ENCODE measurements at regions not wholly inside any gene's neighbourhood (a gene's known extent, or its start where the extent isn't known, plus 50 kb on each side); places are given as distances from the start of the nearest gene placed in this dataset.

GRCh38 chr2:13089971-13090370 lies 373.2 kb downstream of the TRIB2 start:
- ChIA-PET CTCF (no interaction called here), POLR2A (no interaction called here)
- no peak for DNase-seq (ENCODE audit: extremely low spot score)
- TF ChIP-seq TARDBP (IDR thresholded peaks at IDR 0.05) (no peak), FOXM1 (IDR thresholded peaks at IDR 0.05; ENCODE audit: borderline replicate concordance) (no peak), NFRKB (IDR thresholded peaks at IDR 0.05) (no peak), SUZ12 (IDR thresholded peaks at IDR 0.05) (no peak), SP1 (IDR thresholded peaks at IDR 0.05) (no peak)
- TF ChIP-seq, protein P1, sequence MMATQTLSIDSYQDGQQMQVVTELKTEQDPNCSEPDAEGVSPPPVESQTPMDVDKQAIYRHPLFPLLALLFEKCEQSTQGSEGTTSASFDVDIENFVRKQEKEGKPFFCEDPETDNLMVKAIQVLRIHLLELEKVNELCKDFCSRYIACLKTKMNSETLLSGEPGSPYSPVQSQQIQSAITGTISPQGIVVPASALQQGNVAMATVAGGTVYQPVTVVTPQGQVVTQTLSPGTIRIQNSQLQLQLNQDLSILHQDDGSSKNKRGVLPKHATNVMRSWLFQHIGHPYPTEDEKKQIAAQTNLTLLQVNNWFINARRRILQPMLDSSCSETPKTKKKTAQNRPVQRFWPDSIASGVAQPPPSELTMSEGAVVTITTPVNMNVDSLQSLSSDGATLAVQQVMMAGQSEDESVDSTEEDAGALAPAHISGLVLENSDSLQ (IDR thresholded peaks at IDR 0.05) = no peak

- TF ChIP-seq CTBP1 (IDR thresholded peaks at IDR 0.05; ENCODE audit: borderline replicate concordance) (no peak), L3MBTL2 (conservative IDR thresholded peaks at IDR 0.05) (no peak), TARDBP (IDR thresholded peaks at IDR 0.05) (no peak), SP1 (IDR thresholded peaks at IDR 0.05) (no peak), FOXK2 (IDR thresholded peaks at IDR 0.05) (no peak), ARNT (IDR thresholded peaks at IDR 0.05) (no peak), SUZ12 (IDR thresholded peaks at IDR 0.05) (no peak), ZNF384 (IDR thresholded peaks at IDR 0.05) (no peak), LEF1 (IDR thresholded peaks at IDR 0.05; ENCODE audit: borderline replicate concordance) (no peak), NFRKB (IDR thresholded peaks at IDR 0.05) (no peak), FOXM1 (IDR thresholded peaks at IDR 0.05; ENCODE audit: borderline replicate concordance) (no peak), FOXA1 (IDR thresholded peaks at IDR 0.05) (no peak), ELF4 (IDR thresholded peaks at IDR 0.05) (no peak), HDGF (IDR thresholded peaks at IDR 0.05; ENCODE audit: borderline replicate concordance) (no peak)
- TF ChIP-seq, protein P1 (IDR thresholded peaks at IDR 0.05) = no peak
- DNase-seq (ENCODE audit: extremely low spot score) = no peak
- CTCF ChIA-PET = no interaction called here
- POLR2A ChIA-PET = no interaction called here
These were observed 374.7 kb downstream of the TRIB2 start for GRCh38 chr2:13091455-13091854.

DNA sequence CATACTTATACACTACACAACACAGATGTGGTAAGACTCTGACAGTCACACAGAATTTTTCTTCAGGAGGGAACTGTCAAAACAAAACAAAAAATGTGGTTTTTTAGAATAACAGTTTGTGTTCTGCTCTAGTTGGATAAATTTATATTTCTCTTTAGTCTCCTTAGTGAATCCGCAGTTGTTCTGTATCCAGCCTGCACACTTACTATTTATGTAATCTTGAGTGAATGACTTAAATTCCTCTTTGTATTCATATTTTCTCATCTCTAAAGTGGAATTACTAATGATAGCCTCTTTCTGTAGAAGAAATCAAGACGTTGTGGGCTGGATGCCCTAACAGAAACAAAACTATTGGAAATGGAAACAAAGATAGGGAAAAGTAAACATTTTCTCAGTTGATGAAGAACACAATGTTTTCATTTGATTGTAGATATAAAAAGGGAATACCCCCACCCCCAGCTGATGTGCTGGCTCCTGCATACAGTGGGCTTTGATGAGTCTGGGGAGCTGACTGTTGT lies 375.2 kb downstream of the TRIB2 start:
- ChIA-PET CTCF (no interaction called here), POLR2A (no interaction called here)
- TF ChIP-seq BHLHE40 (IDR thresholded peaks at IDR 0.05; ENCODE audit: borderline replicate concordance) (no peak), FOXM1 (IDR thresholded peaks at IDR 0.05; ENCODE audit: borderline replicate concordance) (no peak), ZNF384 (IDR thresholded peaks at IDR 0.05) (no peak), NFRKB (IDR thresholded peaks at IDR 0.05) (no peak), FOXA1 (IDR thresholded peaks at IDR 0.05) (no peak), FOXK2 (IDR thresholded peaks at IDR 0.05) (no peak), TARDBP (IDR thresholded peaks at IDR 0.05) (no peak), CTBP1 (IDR thresholded peaks at IDR 0.05; ENCODE audit: borderline replicate concordance) (no peak), ARNT (IDR thresholded peaks at IDR 0.05) (no peak), HDGF (IDR thresholded peaks at IDR 0.05; ENCODE audit: borderline replicate concordance) (no peak), ELF4 (IDR thresholded peaks at IDR 0.05) (no peak), SUZ12 (IDR thresholded peaks at IDR 0.05) (no peak), SP1 (IDR thresholded peaks at IDR 0.05) (no peak), L3MBTL2 (conservative IDR thresholded peaks at IDR 0.05) (no peak)
- TF ChIP-seq, protein P1 (IDR thresholded peaks at IDR 0.05) = no peak
- DNase-seq (ENCODE audit: extremely low spot score) = no peak

DNA sequence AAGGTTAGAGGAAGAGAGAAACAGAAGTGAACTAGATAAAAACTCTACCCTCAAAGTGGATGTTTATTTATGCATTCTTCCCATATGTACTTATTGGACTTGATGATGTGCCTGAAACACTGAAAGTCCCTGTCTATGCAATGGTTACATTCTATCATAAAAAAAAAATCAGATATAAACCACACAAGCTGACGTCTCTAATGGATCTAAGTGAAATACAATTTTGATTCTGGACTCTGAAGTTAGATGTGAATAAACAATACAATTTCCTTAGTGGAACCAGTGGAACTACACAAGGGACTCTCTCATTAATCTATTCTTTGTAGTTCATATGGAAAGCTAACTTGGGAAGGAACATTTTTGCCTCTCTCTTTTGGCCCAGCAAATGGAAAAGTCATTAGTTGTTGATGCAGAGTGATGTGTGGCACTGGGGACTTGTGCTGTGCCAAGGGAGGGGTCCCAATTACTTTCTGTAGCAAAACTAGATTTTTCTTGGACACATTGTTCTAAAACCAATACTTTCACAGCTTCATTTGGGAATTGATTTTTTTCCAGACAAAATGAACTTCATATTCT lies 376.8 kb downstream of the TRIB2 start:
- POLR2A ChIA-PET = no interaction called here
- TF ChIP-seq, protein P1 (IDR thresholded peaks at IDR 0.05) = no peak
- no peak for TF ChIP-seq TARDBP (IDR thresholded peaks at IDR 0.05)
- no peak for TF ChIP-seq ZNF384 (IDR thresholded peaks at IDR 0.05)
- TF ChIP-seq L3MBTL2 (conservative IDR thresholded peaks at IDR 0.05) = no peak
- TF ChIP-seq NFRKB (IDR thresholded peaks at IDR 0.05) = no peak
- no peak for TF ChIP-seq SUZ12 (IDR thresholded peaks at IDR 0.05)
- TF ChIP-seq CTBP1 (IDR thresholded peaks at IDR 0.05; ENCODE audit: borderline replicate concordance) = no peak
- TF ChIP-seq LEF1 (IDR thresholded peaks at IDR 0.05; ENCODE audit: borderline replicate concordance) = no peak
- no peak for TF ChIP-seq ELF4 (IDR thresholded peaks at IDR 0.05)
- no peak for TF ChIP-seq SP1 (IDR thresholded peaks at IDR 0.05)
- no peak for TF ChIP-seq HDGF (IDR thresholded peaks at IDR 0.05; ENCODE audit: borderline replicate concordance)
- CTCF ChIA-PET = no interaction called here
- no peak for DNase-seq (ENCODE audit: extremely low spot score)

- TF ChIP-seq SUZ12 (IDR thresholded peaks at IDR 0.05) = no peak
- TF ChIP-seq FOXK2 (IDR thresholded peaks at IDR 0.05) = no peak
- TF ChIP-seq L3MBTL2 (conservative IDR thresholded peaks at IDR 0.05) = no peak
- TF ChIP-seq SP1 (IDR thresholded peaks at IDR 0.05) = no peak
- TF ChIP-seq, protein P1 (IDR thresholded peaks at IDR 0.05) = no peak
- TF ChIP-seq FOXA1 (IDR thresholded peaks at IDR 0.05) = no peak
- no peak for DNase-seq (ENCODE audit: extremely low spot score)
- CTCF ChIA-PET = no interaction called here
- POLR2A ChIA-PET = no interaction called here
These were observed 385.8 kb downstream of the TRIB2 start for GRCh38 chr2:13102397-13103063.

Measured in HEK293T (cell line).